PC-9 (cell line): ENCODE measurements at regions not wholly inside any gene's neighbourhood (a gene's known extent, or its start where the extent isn't known, plus 50 kb on each side); places are given as distances from the start of the nearest gene placed in this dataset.

ENCODE experiments used
- EZH2 ChIP-seq: fragments of 200-600 bp; sonication (generic); IDR thresholded peaks from 2 replicates; pipeline ENCODE4 v1.8.0; 2017; ENCODE audit warnings: antibody characterized with exemption, low read depth
- TF ChIP-seq, protein P1 (sequence below): fragments of 200-600 bp; sonication (generic); conservative IDR thresholded peaks from 2 replicates; pipeline ENCODE4 v1.6.1; 2017; ENCODE audit warnings: mixed run types, antibody characterized with exemption, mild to moderate bottlenecking, moderate library complexity

DNA sequence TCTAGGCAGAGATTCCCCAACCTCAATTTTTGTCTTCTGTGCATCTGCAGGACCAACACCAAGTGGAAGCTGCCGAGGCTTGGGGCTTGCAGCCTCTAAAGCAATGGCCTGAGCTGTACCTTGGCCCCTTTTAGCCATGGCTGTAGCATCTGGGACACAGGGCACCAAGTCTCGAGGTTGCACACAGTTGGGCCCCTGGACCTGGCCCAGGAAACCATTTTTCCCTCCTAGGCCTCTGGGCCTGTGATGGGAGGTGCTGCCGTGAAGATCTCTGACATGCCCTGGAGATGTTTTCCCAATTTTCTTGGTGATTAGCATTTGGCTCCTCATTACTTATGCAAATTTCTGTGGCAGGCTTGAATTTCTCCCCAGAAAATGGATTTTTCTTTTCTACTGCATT lies 105.7 kb upstream of the LDAH start:
- TF ChIP-seq, protein P1, sequence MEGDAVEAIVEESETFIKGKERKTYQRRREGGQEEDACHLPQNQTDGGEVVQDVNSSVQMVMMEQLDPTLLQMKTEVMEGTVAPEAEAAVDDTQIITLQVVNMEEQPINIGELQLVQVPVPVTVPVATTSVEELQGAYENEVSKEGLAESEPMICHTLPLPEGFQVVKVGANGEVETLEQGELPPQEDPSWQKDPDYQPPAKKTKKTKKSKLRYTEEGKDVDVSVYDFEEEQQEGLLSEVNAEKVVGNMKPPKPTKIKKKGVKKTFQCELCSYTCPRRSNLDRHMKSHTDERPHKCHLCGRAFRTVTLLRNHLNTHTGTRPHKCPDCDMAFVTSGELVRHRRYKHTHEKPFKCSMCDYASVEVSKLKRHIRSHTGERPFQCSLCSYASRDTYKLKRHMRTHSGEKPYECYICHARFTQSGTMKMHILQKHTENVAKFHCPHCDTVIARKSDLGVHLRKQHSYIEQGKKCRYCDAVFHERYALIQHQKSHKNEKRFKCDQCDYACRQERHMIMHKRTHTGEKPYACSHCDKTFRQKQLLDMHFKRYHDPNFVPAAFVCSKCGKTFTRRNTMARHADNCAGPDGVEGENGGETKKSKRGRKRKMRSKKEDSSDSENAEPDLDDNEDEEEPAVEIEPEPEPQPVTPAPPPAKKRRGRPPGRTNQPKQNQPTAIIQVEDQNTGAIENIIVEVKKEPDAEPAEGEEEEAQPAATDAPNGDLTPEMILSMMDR = no peak
- no peak for TF ChIP-seq EZH2
